MCF 10A (cell line): ENCODE measurements at regions not wholly inside any gene's neighbourhood (a gene's known extent, or its start where the extent isn't known, plus 50 kb on each side); places are given as distances from the start of the nearest gene placed in this dataset.

Experiments used
- BruUV-seq: library from RNA; stranded (reverse); fragments of 400-500 nt; replicated peaks from 2 replicates; lab custom pipeline; 2021; lab: Mats Ljungman, UMichigan
- CTCF ChIA-PET: fragments of 300-600 bp; sonication (Branson Sonifier 250); formaldehyde crosslinking; extraction: SDS; loops from one replicate; lab custom pipeline; 2021; ENCODE audit warnings: antibody characterized with exemption, inconsistent platforms; lab: Yijun Ruan, JAX
- POLR2A ChIA-PET: fragments of 300-600, 350-650 bp; sonication (Branson Sonifier 250); formaldehyde crosslinking; extraction: SDS; loops from one replicate; lab custom pipeline; 2020; ENCODE audit warnings: antibody characterized with exemption, inconsistent platforms; lab: Yijun Ruan, JAX
- DNase-seq: peaks from one replicate; pipeline ENCODE4 v3.0.0-alpha.2; 2018; ENCODE audit not compliant: unreplicated experiment
- H3K27ac Mint-ChIP-seq: one replicate; pipeline ENCODE4 v1.8.0; 2022; ENCODE audit warnings: mild to moderate bottlenecking, low read depth, mixed read lengths; ENCODE audit not compliant: unreplicated experiment
- H3K27me3 Mint-ChIP-seq: one replicate; pipeline ENCODE4 v1.8.0; 2022; ENCODE audit warnings: mixed read lengths; ENCODE audit not compliant: insufficient read depth, unreplicated experiment
- H3K36me3 Mint-ChIP-seq: one replicate; pipeline ENCODE4 v1.8.0; 2022; ENCODE audit warnings: mild to moderate bottlenecking, moderate library complexity, mixed read lengths; ENCODE audit not compliant: insufficient read depth, unreplicated experiment
- H3K4me1 Mint-ChIP-seq: one replicate; pipeline ENCODE4 v1.8.0; 2022; ENCODE audit warnings: mixed read lengths; ENCODE audit not compliant: insufficient read depth, unreplicated experiment
- H3K4me3 Mint-ChIP-seq: one replicate; pipeline ENCODE4 v1.8.0; 2022; ENCODE audit warnings: mild to moderate bottlenecking, moderate library complexity, mixed read lengths; ENCODE audit not compliant: unreplicated experiment
- H3K9me3 Mint-ChIP-seq: one replicate; pipeline ENCODE4 v1.8.0; 2022; ENCODE audit warnings: mixed read lengths; ENCODE audit not compliant: unreplicated experiment
- CTCF ChIP-seq: fragments of 200-600 bp; IDR thresholded peaks from one replicate; pipeline ENCODE4 v1.8.0; 2022; ENCODE audit warnings: antibody characterized with exemption, mild to moderate bottlenecking; ENCODE audit not compliant: unreplicated experiment
- intact Hi-C: fragments of 100-400 bp; cut with micrococcal nuclease; formaldehyde crosslinking; loops from 2 replicates; pipeline ENCODE4 v1.14.1; 2022

- no peak for DNase-seq
- intact Hi-C loops, result no loop called here
- no peak overlapping the region for H3K27ac Mint-ChIP-seq
- BruUV-seq, result no TSS peak
- POLR2A ChIA-PET, result interaction anchor here (0.7 to 2.0 kb wide), 3 partner anchors 9 to 676 kb away, joined by 3 to 8 read pairs (median 5); no protein-coding TSS in a partner anchor
- H3K4me1 Mint-ChIP-seq, result no peaks in the 10 kb centered on the region
- CTCF ChIA-PET, result interaction anchor here (0.6 to 6.7 kb wide), 9 partner anchors 123 to 1060 kb away, joined by 3 to 86 read pairs (median 4); no protein-coding TSS in a partner anchor
- H3K9me3 Mint-ChIP-seq, result no peaks in the 10 kb centered on the region
- no peaks in the 10 kb centered on the region for H3K27me3 Mint-ChIP-seq
- no peak overlapping the region for H3K4me3 Mint-ChIP-seq
- H3K36me3 Mint-ChIP-seq, result no peaks in the 10 kb centered on the region
- no peak for TF ChIP-seq CTCF
These were observed 107.1 kb upstream of the ARHGAP24 start for GRCh38 chr4:85367815-85368214.

GRCh38 chr4:85368240-85368639, 106.7 kb upstream of the ARHGAP24 start:
- POLR2A ChIA-PET, result interaction anchor here (0.5 to 2.0 kb wide), 5 partner anchors 9 to 676 kb away, joined by 3 to 8 read pairs (median 3); no protein-coding TSS in a partner anchor
- no peak for DNase-seq
- intact Hi-C loops, result no loop called here
- H3K9me3 Mint-ChIP-seq, result no peaks in the 10 kb centered on the region
- H3K4me3 Mint-ChIP-seq, result no peak overlapping the region
- CTCF ChIA-PET, result interaction anchor here (0.6 to 6.7 kb wide), 10 partner anchors 10 to 1560 kb away, joined by 3 to 86 read pairs (median 4); no protein-coding TSS in a partner anchor
- H3K27ac Mint-ChIP-seq, result no peak overlapping the region
- no peak for TF ChIP-seq CTCF
- H3K4me1 Mint-ChIP-seq, result no peaks in the 10 kb centered on the region
- no peaks in the 10 kb centered on the region for H3K36me3 Mint-ChIP-seq
- H3K27me3 Mint-ChIP-seq, result no peaks in the 10 kb centered on the region
- no TSS peak for BruUV-seq

- DNase-seq, result no peak
- H3K36me3 Mint-ChIP-seq, result no peaks in the 10 kb centered on the region
- no peaks in the 10 kb centered on the region for H3K9me3 Mint-ChIP-seq
- POLR2A ChIA-PET, result interaction anchor here (0.5 to 2.0 kb wide), 4 partner anchors 10 to 221 kb away, joined by 3 to 8 read pairs (median 4); no protein-coding TSS in a partner anchor
- no peak overlapping the region for H3K27ac Mint-ChIP-seq
- intact Hi-C loops, result no loop called here
- BruUV-seq, result no TSS peak
- TF ChIP-seq CTCF, result no peak
- H3K4me1 Mint-ChIP-seq, result no peaks in the 10 kb centered on the region
- CTCF ChIA-PET, result interaction anchor here (0.6 to 6.7 kb wide), 11 partner anchors 10 to 284 kb away, joined by 3 to 86 read pairs (median 4); no protein-coding TSS in a partner anchor
- no peaks in the 10 kb centered on the region for H3K27me3 Mint-ChIP-seq
- no peak overlapping the region for H3K4me3 Mint-ChIP-seq
These were observed 106.0 kb upstream of the ARHGAP24 start for GRCh38 chr4:85368932-85369331.

GRCh38 chr4:85369703-85370380, 105.1 kb upstream of the ARHGAP24 start:
- CTCF ChIA-PET, result interaction anchor here (0.6 to 6.7 kb wide), 10 partner anchors 9 to 378 kb away, joined by 3 to 86 read pairs (median 5); no protein-coding TSS in a partner anchor
- intact Hi-C loops, result loop anchor here (1.0 kb wide), 3 partner anchors 223 to 378 kb away; no protein-coding TSS in a partner anchor
- BruUV-seq, result no TSS peak
- no peaks in the 10 kb centered on the region for H3K4me1 Mint-ChIP-seq
- no peaks in the 10 kb centered on the region for H3K9me3 Mint-ChIP-seq
- no peaks in the 10 kb centered on the region for H3K36me3 Mint-ChIP-seq
- H3K4me3 Mint-ChIP-seq, result no peak overlapping the region
- no peak for DNase-seq
- TF ChIP-seq CTCF, result no peak
- no peak overlapping the region for H3K27ac Mint-ChIP-seq
- POLR2A ChIA-PET, result interaction anchor here (1.3 to 2.0 kb wide), 2 partner anchors 11 to 377 kb away, joined by 3 to 8 read pairs; no protein-coding TSS in a partner anchor
- H3K27me3 Mint-ChIP-seq, result no peaks in the 10 kb centered on the region
